Fibroblast of gingiva (primary cell): ENCODE measurements at regions not wholly inside any gene's neighbourhood (a gene's known extent, or its start where the extent isn't known, plus 50 kb on each side); places are given as distances from the start of the nearest gene placed in this dataset.
"Not testable (repeated sequence)": the region's sequence is repeated elsewhere in the genome, so short reads cannot be mapped to it uniquely, and the experiment has no call there.

ENCODE experiments used
- DNase-seq: peaks from one replicate; pipeline ENCODE4 v3.0.0-alpha.2; 2011; ENCODE audit warnings: low read depth

DNA sequence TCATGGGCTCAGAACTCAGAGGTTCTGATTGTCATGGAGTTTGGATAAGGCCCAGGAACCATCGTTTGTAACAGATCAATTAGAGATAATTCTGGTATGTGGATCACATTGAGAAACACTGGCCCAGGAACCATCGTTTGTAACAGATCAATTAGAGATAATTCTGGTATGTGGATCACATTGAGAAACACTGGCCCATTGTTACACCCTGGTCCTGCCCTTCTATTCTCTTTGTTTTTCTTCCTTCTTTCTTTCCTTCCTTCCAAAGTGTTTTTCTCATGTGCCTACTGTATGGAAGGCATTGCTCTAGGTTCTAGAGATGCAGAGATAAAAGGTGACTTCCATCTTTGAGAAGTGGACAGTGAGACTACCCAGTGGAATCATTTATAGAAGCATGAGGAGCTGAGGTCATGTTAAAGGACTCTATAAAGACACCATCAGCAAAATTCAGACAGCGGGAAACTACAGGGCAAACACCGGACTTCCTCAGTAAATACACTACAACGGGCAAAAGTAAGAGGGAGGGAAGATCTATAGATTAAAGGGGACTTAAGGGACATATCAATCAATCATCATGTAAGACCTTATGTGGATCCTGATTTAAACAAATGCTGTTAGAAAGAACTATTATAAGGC lies 153.8 kb downstream of the UNC5CL start:
- no peak for DNase-seq

DNA sequence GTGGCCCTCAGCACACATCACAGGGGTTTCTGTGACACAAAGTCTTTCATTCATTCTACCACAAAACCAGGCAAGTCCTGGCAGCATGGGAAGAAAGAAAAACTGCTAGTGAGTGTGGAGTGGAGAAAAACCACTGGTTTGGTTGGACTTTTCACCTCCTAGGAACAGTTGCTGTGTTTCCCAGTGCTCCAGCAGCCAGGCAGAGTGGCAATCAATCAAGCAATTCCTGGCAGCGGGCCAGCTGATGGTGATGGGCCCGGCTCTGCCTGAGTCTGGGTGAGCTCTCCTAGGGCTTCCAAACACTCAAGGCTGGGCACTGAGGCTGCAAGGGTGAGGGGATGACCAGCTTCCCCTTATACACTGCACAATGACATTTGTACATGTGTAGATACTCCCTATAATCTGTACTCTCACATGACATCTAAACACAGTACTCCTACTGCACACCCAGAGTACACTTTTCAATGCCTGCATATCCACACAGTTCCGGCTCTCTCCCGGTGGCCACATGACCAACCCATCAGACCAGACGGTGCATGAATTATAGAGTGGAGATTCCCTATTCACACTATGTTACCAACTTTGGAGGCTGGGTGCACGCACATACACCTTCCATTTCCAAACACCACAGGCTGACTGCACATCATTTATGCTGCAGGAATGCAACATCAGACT lies 156.6 kb downstream of the UNC5CL start:
- no peak for DNase-seq

DNA sequence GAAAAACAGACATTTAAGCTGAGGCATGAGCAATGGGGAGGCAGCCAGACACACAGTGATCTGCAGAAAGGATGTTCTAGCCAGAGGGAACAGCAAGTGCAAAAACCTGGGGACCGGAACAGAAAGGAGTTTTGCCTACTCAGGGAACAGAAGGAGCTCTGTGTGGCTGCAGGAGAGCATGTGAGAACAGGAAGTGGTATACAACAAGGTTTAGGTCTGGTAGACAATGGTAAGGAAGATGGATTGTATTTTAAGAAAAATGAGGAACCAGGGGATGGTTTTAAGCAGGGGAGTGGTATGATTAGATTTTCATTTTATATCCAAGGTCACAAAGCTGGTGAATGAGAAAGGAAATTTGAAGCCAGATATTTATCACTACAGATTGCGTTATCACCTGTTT lies 157.5 kb downstream of the UNC5CL start:
- no peak for DNase-seq

DNA sequence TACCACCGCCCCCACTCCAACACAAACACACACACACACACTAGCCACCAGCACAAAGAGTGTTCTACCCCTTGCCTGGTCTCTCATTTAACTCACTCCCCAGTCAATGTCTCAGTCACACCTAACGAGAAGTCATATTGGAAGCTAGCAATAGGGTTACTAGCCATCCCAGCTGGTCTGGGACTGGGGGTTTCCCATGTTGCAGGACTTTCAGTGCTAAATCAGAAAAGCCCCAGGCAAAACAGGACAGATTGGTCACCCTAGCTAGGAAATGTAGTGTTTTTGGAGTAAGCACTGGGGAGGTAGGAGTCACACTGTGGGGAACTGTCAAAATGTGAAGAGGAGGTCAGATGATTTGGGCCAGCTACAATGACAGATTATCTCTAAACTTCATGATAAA lies 158.1 kb downstream of the UNC5CL start:
- DNase-seq: no peak

DNA sequence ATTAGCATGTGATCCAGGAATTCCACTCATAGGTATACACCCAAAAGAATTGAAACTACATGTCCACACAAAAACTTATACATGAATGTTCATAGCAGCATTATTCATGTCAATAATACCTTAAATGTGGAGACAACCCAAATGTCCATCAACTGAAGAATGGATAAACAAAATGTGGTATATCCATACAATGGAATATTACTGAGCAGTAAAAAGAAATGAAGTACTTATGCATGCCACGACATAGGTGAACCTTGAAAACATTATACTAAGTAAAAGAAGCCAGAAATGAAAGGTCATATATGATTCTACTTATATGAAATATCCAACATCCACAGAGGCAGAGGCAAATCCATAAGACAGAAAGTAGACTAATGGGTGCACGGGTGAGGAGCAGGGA lies 159.9 kb downstream of the UNC5CL start:
- no peak for DNase-seq

DNA sequence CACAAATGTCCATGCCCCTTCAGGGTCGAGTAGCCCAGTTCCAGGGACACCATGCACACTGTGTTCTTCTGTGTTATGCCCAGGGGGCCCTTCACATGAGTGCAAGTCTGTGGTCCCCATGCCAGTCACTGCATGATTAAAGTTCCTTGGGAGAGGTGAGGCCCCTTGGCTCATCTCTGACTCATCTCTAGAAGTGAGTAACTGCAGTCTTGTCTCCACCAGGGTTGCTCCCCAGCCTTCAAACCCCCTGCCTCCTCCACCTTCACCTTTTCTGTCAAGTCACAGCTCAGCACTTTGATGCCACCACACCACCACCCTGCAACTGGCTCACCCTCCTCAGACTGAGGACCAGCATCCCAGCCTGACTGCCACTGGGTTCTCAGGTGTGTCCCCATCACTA lies 161.7 kb downstream of the UNC5CL start:
- DNase-seq: no peak

DNA sequence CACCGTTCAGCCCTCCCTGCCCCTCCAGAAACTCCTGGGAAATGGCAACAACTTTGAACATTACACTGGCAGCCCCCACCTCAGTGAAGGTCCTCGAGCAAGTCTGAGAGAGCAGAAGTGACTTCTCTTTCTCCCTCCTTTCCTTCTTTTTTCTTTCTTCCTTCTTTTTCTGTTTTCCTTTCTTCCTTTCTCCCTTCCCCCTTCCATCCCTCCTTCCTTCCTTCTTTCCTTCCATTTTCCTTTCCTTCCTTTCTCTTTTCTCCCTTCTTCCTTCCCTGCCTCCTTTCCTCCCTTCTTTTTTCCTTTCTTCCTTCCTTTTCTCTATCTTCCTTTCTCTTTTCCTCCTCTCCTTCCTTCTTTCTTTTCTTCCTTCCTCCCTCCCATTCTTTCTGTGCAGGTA lies 162.7 kb downstream of the UNC5CL start:
- no peak for DNase-seq

DNA sequence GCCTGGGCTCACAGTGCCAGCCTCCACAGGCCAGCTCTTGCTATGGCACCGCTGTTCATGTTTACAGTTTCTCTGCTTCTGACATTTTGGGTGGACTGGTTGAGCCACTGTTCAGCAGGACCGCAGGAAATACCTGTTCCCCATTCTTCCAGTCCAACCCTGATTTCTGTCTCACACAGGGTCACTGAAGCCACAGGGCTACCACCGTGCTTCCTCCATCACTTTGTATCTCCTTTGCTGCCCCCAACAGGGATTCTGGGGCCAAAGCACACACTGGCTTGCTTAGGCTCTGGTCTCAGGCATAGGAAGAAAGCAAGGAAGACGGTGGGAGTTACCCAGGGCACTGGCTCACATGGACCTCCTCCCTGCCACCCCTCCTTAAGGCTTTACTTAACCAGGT lies 164.5 kb downstream of the UNC5CL start:
- DNase-seq: no peak

DNA sequence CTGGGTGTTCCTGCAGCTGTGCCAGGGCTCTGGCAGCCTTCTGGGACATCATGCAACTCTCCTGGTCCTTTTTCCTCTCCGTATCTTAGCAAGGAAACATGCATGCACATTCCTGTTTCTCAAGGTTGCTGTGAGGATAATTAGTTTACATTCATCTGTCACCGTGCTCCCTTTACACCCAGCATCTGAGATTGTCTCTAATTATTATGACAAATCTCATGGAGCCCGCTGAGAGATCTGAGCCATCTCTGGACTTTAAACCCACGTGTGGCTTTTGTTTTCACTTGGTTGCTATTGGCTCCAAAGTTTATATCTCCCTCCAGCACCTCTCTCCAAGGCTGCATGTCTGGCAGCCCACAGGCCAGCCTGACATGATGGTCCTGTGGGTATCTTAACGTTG lies 167.6 kb downstream of the UNC5CL start:
- no peak for DNase-seq

DNA sequence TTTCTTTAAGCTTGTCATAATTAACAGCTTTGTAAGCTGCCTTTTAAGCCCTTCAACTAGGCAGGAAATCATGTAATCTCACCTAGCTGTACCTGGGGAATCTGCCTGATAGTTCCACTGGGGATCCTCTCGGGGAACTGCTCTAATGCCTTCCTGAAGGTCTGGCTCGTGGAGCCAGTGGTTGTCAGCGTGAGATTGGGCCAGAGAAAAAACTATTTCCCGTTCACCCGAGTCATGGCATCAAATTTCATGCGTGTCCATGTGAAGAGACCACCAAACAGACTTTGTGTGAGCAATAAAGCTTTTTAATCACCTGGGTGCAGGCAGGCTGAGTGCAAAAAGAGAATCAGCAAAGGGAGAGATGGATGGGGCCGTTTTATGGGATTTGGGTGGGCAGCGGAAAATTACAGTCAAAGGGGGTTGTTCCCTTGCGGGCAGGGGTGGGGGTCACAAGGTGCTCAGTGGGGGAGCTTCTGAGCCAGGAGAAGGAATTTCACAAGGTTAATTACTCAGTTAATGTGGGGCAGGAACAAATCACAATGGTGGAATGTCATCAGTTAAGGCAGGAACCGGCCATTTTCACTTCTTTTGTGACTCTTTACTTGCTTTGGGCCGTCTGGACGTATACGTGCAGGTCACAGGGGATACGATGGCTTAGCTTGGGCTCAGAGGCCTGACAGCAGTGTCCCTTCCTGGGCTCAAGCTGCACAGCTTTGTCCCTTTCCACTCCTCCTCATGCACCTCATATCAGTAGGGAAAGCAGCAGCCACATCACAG lies 170.7 kb downstream of the UNC5CL start:
- not testable (repeated sequence) for DNase-seq

DNA sequence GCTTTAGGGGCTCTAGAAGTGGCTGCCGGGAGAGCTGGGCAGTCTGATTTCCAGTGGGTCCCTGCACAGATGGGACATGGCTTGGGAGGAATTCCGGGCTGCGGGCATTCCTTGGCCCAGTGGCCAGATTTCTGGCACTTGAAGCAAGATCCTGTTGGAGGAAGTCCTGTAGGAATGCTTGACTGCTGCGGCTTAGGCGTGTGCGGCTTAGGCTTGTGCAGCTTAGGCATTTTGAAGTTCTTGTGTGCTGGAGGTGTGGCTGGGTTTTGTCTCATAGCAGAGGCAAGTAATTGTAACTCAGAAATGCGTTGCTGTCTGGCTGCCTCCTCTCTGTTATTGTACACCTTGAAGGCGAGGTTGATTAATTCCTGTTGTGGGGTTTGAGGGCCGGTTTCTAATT lies 171.5 kb downstream of the UNC5CL start:
- DNase-seq: not testable (repeated sequence)

DNA sequence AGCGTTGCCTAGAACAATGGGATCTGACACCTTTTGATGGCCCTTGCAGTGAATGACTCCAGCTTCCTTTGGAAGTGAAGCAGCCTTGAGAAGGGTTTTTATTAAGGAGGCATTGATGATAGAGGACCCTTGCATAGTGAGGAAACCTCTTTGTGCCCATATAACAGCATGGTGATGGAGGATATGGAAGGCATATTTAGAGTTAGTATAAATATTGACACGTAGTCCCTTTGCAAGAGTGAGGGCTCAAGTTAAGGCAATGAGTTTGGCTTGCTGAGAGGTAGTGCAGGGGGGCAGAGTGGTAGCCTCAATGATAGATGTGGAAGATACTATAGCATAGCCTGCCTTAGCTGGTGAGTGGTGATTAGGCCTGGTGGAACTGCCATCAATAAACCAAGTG lies 173.8 kb downstream of the UNC5CL start:
- DNase-seq: not testable (repeated sequence)

DNA sequence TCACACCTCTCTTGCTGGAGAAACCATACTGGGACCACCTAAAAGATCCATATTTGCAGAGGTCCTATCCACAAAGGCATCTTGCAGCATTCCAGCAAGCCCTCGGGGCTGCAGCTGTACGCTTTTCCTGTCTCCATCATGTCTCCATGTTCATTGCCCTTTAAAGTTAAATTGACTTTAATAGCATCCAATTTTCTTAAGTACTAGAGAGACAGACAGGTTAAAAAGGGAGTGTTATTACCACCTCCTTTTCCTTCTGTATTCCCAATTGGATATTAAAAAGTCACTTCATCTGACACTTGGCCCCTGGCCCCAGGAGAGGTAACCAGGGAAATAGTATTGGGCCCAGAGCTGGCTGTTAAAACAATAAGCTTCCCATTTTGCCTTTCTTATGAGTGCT lies 178.6 kb downstream of the UNC5CL start:
- no peak for DNase-seq

DNA sequence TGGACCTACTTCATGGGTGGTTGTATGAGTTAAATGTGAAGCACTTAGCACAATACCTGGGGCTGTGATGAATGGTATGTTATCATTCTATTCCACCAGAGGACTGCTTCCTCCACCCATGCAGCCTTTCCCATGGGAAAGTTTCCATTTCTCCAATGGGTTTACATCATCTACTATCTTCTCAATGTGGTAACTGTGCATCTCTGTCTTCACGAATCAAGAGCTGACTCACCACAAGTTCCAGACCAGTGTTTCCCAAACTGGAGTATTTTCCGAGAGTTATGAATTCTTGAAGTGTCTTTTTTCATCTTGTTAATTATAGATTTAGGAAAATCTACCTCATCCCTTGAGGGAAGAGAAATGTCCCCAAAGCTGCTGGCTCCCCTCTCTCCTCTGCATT lies 182.8 kb downstream of the UNC5CL start:
- DNase-seq: no peak

DNA sequence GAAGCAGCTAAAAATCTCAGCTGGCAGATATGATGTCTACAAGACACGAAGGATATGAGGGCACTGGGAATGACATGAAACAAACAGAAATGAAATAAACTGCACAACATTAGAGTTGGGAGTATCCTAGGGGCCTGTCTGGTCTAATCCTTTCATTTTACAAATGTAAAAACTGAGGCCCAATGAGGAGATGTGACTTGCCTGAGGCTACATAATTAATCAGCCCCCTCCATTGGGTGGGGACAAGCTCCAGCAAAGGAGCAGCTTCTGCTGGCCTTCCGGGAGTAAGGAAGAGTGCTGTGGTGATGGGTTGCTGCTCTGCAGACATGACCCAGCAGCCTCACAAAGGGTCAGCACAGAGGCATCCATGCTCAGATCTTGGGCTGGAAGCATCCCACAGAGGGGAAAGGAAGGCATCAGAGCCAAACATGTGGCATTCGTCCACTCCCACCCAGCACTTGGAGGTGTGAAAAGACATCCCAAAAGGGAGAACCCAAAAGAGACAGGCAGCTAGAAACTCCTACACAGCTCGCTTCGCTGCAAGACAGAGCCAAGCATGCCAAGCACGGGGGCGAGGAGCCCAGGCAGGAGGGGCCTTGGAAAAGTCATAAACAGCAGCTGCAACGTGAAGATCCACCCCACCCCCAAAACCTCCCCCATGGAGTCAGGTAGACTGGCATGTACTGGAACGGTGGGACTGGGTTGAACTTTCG lies 183.7 kb downstream of the UNC5CL start:
- no peak for DNase-seq

DNA sequence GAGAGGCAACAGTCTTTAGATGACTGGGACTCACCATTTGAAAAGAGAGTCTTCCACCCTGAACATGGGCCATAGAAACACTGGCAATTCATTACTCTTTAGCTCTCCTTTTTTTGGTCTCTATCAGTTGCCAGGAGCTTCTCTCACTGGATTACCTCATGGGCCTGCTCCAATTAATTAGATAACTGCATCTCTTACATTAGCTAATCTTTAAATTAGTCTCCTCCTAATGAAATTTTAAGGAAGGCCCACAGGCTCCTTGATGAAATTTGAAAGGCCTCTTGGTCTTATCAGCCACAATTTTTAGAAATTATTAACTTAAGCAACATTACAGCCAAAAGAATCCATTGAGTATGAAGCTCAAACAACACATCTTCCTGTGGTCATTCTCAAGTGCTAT lies 184.4 kb downstream of the UNC5CL start:
- DNase-seq: no peak

DNA sequence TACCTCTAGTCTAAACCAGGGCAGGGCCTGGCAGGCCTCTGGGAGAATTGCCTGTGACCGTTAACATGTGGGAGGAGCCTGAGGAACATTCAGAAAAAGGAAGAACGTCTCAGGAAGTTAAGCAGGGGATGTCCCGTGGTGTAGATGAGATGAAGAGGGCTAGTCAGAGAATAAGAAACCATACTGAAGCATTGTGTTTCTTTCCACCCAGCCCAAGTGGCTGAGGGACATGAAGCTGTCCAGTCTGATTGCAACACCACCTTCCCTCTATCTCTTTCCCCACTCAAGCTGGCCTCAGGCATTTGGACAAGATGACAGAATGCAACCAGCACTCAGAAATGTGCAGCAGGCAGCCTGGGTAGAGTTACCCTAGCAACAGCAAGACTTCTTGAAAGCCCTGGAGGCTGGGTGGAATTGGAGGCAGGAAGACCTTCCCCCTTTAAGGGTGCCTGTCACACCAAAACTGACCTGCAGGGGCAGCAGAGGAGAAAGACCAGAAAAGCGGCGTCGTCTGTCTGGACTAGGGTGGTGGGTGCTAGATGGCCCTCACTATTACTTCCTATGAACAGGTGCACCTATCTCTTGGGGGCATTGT lies 186.1 kb downstream of the UNC5CL start:
- no peak for DNase-seq

DNA sequence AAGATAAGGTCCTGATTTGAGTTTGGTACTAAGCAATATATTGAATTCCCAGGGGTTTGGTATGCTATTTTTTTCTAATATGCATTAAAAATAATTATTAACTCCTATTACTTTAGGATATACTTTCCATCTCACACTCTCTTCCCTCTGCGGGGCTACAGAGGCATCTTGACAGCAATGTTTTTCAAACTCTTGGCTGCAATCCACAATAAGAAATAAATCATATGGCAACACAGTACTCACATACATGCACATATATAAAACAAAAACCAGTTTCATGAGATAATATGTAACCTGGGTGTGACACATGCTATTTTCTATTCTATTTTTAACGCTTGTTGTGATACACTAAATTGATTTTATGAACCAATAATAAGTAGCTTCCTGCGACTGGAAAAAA lies 189.5 kb downstream of the UNC5CL start:
- no peak for DNase-seq

DNA sequence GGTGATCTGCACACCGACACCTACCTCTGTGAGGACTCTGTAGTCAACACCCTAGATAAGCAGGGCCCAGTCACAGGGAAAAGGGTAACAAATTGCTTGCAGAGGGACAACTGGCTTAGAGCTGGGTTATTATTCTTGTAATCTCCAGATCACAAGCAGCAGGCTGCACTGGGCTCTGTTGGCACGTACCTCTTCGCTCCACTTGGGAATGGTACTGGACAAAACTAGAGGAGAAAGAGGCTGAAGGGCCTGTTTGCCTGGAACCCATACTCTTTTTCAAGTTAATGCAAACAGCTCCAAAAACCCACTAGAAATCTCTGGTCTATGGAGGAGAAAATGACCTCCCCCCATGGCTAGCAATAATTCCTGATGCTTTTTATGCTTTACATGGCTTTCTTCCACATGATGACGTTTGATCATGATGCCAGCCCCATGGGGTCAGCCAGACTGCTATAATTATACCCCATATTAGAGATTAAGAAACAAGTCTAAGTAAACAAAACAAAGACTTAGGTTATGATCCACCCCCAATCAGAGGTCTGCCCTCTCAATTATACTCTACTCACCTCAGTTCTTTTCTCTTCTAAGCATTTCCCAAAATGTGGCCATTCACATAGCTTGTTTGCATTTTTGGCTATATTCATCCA lies 190.0 kb downstream of the UNC5CL start:
- DNase-seq: no peak

DNA sequence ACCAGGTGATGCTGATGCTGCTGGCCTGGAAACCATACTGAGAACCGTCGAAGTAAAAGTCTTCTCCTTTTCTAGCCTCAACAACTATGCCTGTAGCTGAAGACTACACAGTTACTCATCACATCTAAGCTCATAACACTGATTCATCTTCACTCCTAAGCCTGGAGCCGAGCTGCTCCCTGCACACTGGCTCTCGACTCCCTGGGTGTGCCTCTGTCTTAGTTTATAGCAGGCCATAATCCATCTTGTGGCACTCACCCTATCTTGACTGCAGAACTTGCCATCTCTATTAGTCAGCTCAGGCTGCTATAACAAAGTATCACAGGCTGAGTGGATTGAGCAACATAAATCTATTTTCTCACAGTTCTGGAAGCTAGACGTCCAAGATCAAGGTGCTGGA lies 191.0 kb downstream of the UNC5CL start:
- no peak for DNase-seq

DNA sequence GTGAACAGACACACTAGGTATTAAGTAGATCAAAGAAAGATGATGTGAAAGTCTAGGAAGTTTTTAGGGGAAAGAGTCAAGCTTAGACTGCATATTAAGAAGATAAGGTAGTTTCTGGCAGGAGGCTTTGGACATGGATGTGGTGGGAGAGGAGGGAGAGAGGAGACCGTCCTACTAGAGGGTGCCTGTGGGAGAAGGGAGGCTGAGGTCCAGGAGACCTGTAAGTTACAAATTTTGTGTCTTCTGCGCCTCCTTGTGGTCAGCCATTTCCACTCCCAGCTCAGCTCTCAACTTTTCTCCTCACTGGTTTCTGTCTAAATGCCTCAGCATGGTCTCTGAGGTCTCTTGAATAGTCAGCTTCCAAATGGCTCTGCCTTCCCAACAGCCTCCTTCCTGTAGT lies 193.5 kb downstream of the UNC5CL start:
- peak; percentile 10 for DNase-seq

DNA sequence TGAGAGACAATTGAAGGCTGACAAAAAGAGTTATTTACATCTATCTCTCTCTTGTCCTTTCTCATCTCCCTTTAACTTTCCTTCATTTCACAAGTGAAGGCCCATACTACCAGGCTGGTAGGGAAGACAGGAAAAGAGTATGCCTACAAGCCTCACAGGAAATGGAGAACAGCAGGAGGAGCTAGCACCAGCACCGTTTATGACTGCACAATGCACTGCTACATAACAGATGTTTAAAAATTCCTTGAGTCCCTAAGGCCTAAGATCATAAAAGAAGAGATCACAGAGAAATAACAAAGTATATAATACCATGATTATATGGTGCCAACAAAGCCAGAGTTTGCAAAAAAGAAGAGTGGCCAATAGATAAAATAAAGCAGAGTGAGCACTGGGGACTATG lies 194.8 kb downstream of the UNC5CL start:
- DNase-seq: no peak
